ENCODE measurements at regions not wholly inside any gene's neighbourhood (a gene's known extent, or its start where the extent isn't known, plus 50 kb on each side); places are given as distances from the start of the nearest gene placed in this dataset.
A peak's percentile ranks its signal among the peaks of the same experiment; 100 is the strongest.

GRCh38 chr9:91060520-91061343, 259.1 kb downstream of the SYK start:
- no peak for DNase-seq (ENCODE audit: extremely low spot score, unreplicated experiment)
- no peaks in the 10 kb centered on the region for H3K27me3 Mint-ChIP-seq (ENCODE audit: unreplicated experiment)
- H3K27ac Mint-ChIP-seq (ENCODE audit: unreplicated experiment), result peak overlapping the region; percentile 84
- no peaks in the 10 kb centered on the region for H3K9me3 Mint-ChIP-seq (ENCODE audit: unreplicated experiment)
- H3K4me3 Mint-ChIP-seq (ENCODE audit: unreplicated experiment), result peak overlapping the region; percentile 24
- peaks cover 42% of the 10 kb centered on the region for H3K4me1 Mint-ChIP-seq (ENCODE audit: unreplicated experiment)
- H3K36me3 Mint-ChIP-seq (ENCODE audit: unreplicated experiment), result no peaks in the 10 kb centered on the region
- no peak for TF ChIP-seq CTCF (IDR thresholded peaks at IDR 0.05)

- Mint-ChIP-seq H3K36me3 (ENCODE audit: unreplicated experiment) (no peaks in the 10 kb centered on the region), H3K27me3 (ENCODE audit: unreplicated experiment) (no peaks in the 10 kb centered on the region)
- TF ChIP-seq CTCF (IDR thresholded peaks at IDR 0.05), result no peak
These were observed 259.9 kb downstream of the SYK start for GRCh38 chr9:91061506-91061905.

GRCh38 chr9:91062281-91062680, 260.7 kb downstream of the SYK start:
- Mint-ChIP-seq H3K4me1 (ENCODE audit: unreplicated experiment) (peaks cover 33% of the 10 kb centered on the region), H3K9me3 (ENCODE audit: unreplicated experiment) (no peaks in the 10 kb centered on the region), H3K27ac (ENCODE audit: unreplicated experiment) (no peak overlapping the region), H3K4me3 (ENCODE audit: unreplicated experiment) (no peak overlapping the region), H3K27me3 (ENCODE audit: unreplicated experiment) (no peaks in the 10 kb centered on the region), H3K36me3 (ENCODE audit: unreplicated experiment) (no peaks in the 10 kb centered on the region)
- TF ChIP-seq CTCF (IDR thresholded peaks at IDR 0.05), result no peak
- DNase-seq (ENCODE audit: extremely low spot score, unreplicated experiment), result no peak

More at GRCh38 chr9:91061506-91061905, 259.9 kb downstream of the SYK start:
- Mint-ChIP-seq H3K9me3 (ENCODE audit: unreplicated experiment) (no peaks in the 10 kb centered on the region), H3K4me3 (ENCODE audit: unreplicated experiment) (no peak overlapping the region), H3K4me1 (ENCODE audit: unreplicated experiment) (peaks cover 41% of the 10 kb centered on the region), H3K27ac (ENCODE audit: unreplicated experiment) (peak overlapping the region; percentile 84)
- DNase-seq (ENCODE audit: extremely low spot score, unreplicated experiment), result no peak

- TF ChIP-seq CTCF (IDR thresholded peaks at IDR 0.05), result no peak
- no peak for DNase-seq (ENCODE audit: extremely low spot score, unreplicated experiment)
- H3K36me3 Mint-ChIP-seq (ENCODE audit: unreplicated experiment), result no peaks in the 10 kb centered on the region
- no peak overlapping the region for H3K4me3 Mint-ChIP-seq (ENCODE audit: unreplicated experiment)
- no peaks in the 10 kb centered on the region for H3K27me3 Mint-ChIP-seq (ENCODE audit: unreplicated experiment)
- H3K4me1 Mint-ChIP-seq (ENCODE audit: unreplicated experiment), result peaks cover 26% of the 10 kb centered on the region
- H3K27ac Mint-ChIP-seq (ENCODE audit: unreplicated experiment), result no peak overlapping the region
- H3K9me3 Mint-ChIP-seq (ENCODE audit: unreplicated experiment), result no peaks in the 10 kb centered on the region
These were observed 261.9 kb downstream of the SYK start for GRCh38 chr9:91063471-91063870.

- no peak for TF ChIP-seq CTCF (IDR thresholded peaks at IDR 0.05)
- Mint-ChIP-seq H3K27me3 (ENCODE audit: unreplicated experiment) (no peaks in the 10 kb centered on the region), H3K27ac (ENCODE audit: unreplicated experiment) (no peak overlapping the region), H3K4me3 (ENCODE audit: unreplicated experiment) (no peak overlapping the region), H3K4me1 (ENCODE audit: unreplicated experiment) (peaks cover 15% of the 10 kb centered on the region), H3K36me3 (ENCODE audit: unreplicated experiment) (no peaks in the 10 kb centered on the region), H3K9me3 (ENCODE audit: unreplicated experiment) (no peaks in the 10 kb centered on the region)
- DNase-seq (ENCODE audit: extremely low spot score, unreplicated experiment), result no peak
These were observed 263.8 kb downstream of the SYK start for GRCh38 chr9:91065231-91066041.
